Nephron progenitor cell (in vitro differentiated cells): ENCODE measurements at regions not wholly inside any gene's neighbourhood (a gene's known extent, or its start where the extent isn't known, plus 50 kb on each side); places are given as distances from the start of the nearest gene placed in this dataset.

ENCODE experiments used
- DNase-seq: peaks from one replicate; pipeline ENCODE4 v3.0.0; 2021
- H3K27ac Mint-ChIP-seq: 2 replicates; pipeline ENCODE4 v1.8.0; 2021; ENCODE audit warnings: mild to moderate bottlenecking, moderate library complexity, mixed read lengths
- H3K27me3 Mint-ChIP-seq: 2 replicates; pipeline ENCODE4 v1.8.0; 2021; ENCODE audit warnings: mild to moderate bottlenecking, low read depth, mixed read lengths; ENCODE audit not compliant: poor library complexity
- H3K36me3 Mint-ChIP-seq: 2 replicates; pipeline ENCODE4 v1.8.0; 2021; ENCODE audit warnings: low read depth, mixed read lengths
- H3K4me1 Mint-ChIP-seq: 2 replicates; pipeline ENCODE4 v1.8.0; 2021; ENCODE audit warnings: mixed read lengths
- H3K4me3 Mint-ChIP-seq: 2 replicates; pipeline ENCODE4 v1.8.0; 2021; ENCODE audit warnings: mild to moderate bottlenecking, moderate library complexity, mixed read lengths
- H3K9me3 Mint-ChIP-seq: 2 replicates; pipeline ENCODE4 v1.8.0; 2021; ENCODE audit warnings: mild to moderate bottlenecking, moderate library complexity, mixed read lengths
- CTCF ChIP-seq: fragments of 200-600 bp; sonication (generic); IDR thresholded peaks from 2 replicates; pipeline ENCODE4 v1.5.0; 2021; ENCODE audit warnings: antibody characterized with exemption

GRCh38 chr6:100987556-100987955, 106.4 kb upstream of the ASCC3 start:
- H3K27ac Mint-ChIP-seq, result no peak overlapping the region
- DNase-seq, result no peak
- no peaks in the 10 kb centered on the region for H3K4me1 Mint-ChIP-seq
- no peaks in the 10 kb centered on the region for H3K27me3 Mint-ChIP-seq
- peaks cover 9% of the 10 kb centered on the region for H3K9me3 Mint-ChIP-seq
- H3K36me3 Mint-ChIP-seq, result no peaks in the 10 kb centered on the region
- no peak for TF ChIP-seq CTCF
- H3K4me3 Mint-ChIP-seq, result no peak overlapping the region

- TF ChIP-seq CTCF, result no peak
- DNase-seq, result no peak
- no peaks in the 10 kb centered on the region for H3K36me3 Mint-ChIP-seq
- H3K27ac Mint-ChIP-seq, result no peak overlapping the region
- H3K27me3 Mint-ChIP-seq, result no peaks in the 10 kb centered on the region
- no peak overlapping the region for H3K4me3 Mint-ChIP-seq
- H3K4me1 Mint-ChIP-seq, result no peaks in the 10 kb centered on the region
- H3K9me3 Mint-ChIP-seq, result peaks cover 11% of the 10 kb centered on the region
These were observed 107.4 kb upstream of the ASCC3 start for GRCh38 chr6:100988391-100988984.

GRCh38 chr6:100990070-100990469, 108.9 kb upstream of the ASCC3 start:
- H3K27ac Mint-ChIP-seq, result peak overlapping the region; percentile 16
- no peak overlapping the region for H3K4me3 Mint-ChIP-seq
- no peak for DNase-seq
- no peaks in the 10 kb centered on the region for H3K27me3 Mint-ChIP-seq
- H3K36me3 Mint-ChIP-seq, result no peaks in the 10 kb centered on the region
- no peak for TF ChIP-seq CTCF
- peaks cover 10% of the 10 kb centered on the region for H3K9me3 Mint-ChIP-seq
- H3K4me1 Mint-ChIP-seq, result no peaks in the 10 kb centered on the region

DNA sequence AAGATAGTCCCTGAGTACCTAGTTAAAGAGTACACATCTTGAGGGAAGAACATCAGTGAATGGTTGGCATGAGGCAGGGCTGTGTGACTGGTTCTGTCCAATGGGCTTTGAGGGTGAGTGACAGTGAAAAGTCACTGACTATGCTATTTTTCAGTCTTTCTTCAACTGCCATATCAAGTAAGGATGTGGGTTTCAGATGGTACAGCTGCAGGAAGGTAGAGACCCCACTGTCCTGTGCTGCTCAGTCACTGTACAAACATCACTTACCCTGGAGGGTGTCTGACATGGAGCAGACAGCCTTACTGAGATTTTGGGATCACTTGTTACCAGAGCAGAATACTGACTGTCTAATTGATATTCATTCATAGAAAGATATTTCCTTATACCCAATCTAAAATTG, 115.3 kb upstream of the ASCC3 start:
- peaks cover 11% of the 10 kb centered on the region for H3K4me1 Mint-ChIP-seq
- H3K36me3 Mint-ChIP-seq, result no peaks in the 10 kb centered on the region
- peaks cover 10% of the 10 kb centered on the region for H3K9me3 Mint-ChIP-seq
- no peak for TF ChIP-seq CTCF
- peaks cover 6% of the 10 kb centered on the region for H3K27me3 Mint-ChIP-seq
- DNase-seq, result no peak
- H3K27ac Mint-ChIP-seq, result no peak overlapping the region
- H3K4me3 Mint-ChIP-seq, result no peak overlapping the region

GRCh38 chr6:100998111-100998510, 117.0 kb upstream of the ASCC3 start:
- H3K27ac Mint-ChIP-seq, result no peak overlapping the region
- H3K4me3 Mint-ChIP-seq, result no peak overlapping the region
- no peak for TF ChIP-seq CTCF
- peaks cover 11% of the 10 kb centered on the region for H3K4me1 Mint-ChIP-seq
- DNase-seq, result no peak
- H3K36me3 Mint-ChIP-seq, result no peaks in the 10 kb centered on the region
- peaks cover 8% of the 10 kb centered on the region for H3K9me3 Mint-ChIP-seq
- H3K27me3 Mint-ChIP-seq, result peaks cover 6% of the 10 kb centered on the region

- no peak overlapping the region for H3K27ac Mint-ChIP-seq
- H3K4me1 Mint-ChIP-seq, result peaks cover 11% of the 10 kb centered on the region
- DNase-seq, result no peak
- H3K9me3 Mint-ChIP-seq, result peaks cover 17% of the 10 kb centered on the region
- no peak for TF ChIP-seq CTCF
- H3K27me3 Mint-ChIP-seq, result peaks cover 6% of the 10 kb centered on the region
- no peak overlapping the region for H3K4me3 Mint-ChIP-seq
- no peaks in the 10 kb centered on the region for H3K36me3 Mint-ChIP-seq
These were observed 118.0 kb upstream of the ASCC3 start for GRCh38 chr6:100999034-100999597.
